ENCODE measurements at regions not wholly inside any gene's neighbourhood (a gene's known extent, or its start where the extent isn't known, plus 50 kb on each side); places are given as distances from the start of the nearest gene placed in this dataset.

DNA sequence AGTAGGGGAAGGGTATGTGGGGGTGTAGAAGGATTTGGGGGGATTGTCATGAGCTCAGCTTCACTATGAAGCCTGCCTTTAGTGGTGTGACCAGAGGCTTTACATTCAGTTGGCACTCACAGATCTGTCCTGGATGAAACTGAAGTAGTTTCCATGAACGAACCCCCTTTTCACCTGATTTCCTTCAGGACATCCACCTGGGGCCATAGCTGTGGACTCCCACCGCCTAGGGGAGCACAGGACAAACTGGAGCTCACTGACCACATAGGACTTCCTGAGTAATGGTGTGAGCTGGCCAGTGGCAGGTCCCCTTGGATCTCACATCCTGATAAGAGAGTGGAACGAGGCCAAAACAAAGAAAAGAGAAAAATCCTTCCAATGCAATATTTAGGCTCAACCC lies 54.1 kb downstream of the MRPL57 start:
- no peak for DNase-seq
- WGBS (ENCODE audit: low lambda C conversion rate) = 34% methylated on average over 3 of the region's 3 CpGs
- CTCF ChIA-PET = interaction anchor here (1.2 to 1.3 kb wide), 2 partner anchors 49 to 54 kb away, joined by 4 read pairs; partner anchors contain the start of genes MRPL57 and SKA3
- no peaks in the 10 kb centered on the region for H3K36me3 ChIP-seq (replicated peaks in 1 of 2; ENCODE audit: control insufficient read depth in 1 of 2, insufficient read depth in 2 of 2, low read length in 1 of 2)
- peaks cover 5 to 11% of the 10 kb centered on the region in 2 experiments; a peak in 3 of 4 replicates for H3K4me1 ChIP-seq (ENCODE audit: control insufficient read depth in 1 of 2, insufficient read depth in 2 of 2, low read depth in 1 of 2, low read length in 1 of 2)
- H2AFZ ChIP-seq (ENCODE audit: low read depth) = no peak overlapping the region
- no peaks in the 10 kb centered on the region; the same call in 1 of the 2 replicates for H3K27me3 ChIP-seq (ENCODE audit: insufficient read depth)
- no peaks in the 10 kb centered on the region for H3K9me2 ChIP-seq
- H3F3A ChIP-seq (replicated peaks; ENCODE audit: insufficient read depth) = no peaks in the 10 kb centered on the region
- H3K9me3 ChIP-seq = no peaks in the 10 kb centered on the region
- H3K27ac ChIP-seq (ENCODE audit: low read depth in 2 of 2, low read length in 1 of 2) = no peak overlapping the region
- no peaks in the 10 kb centered on the region for H4K20me1 ChIP-seq (ENCODE audit: insufficient read depth)
- POLR2A ChIA-PET = interaction anchor here (1.2 kb wide), 1 partner anchor 26 kb away, joined by 3 read pairs; no protein-coding TSS in a partner anchor
- no peak overlapping the region for H3K4me2 ChIP-seq
- TF ChIP-seq TEAD4 (IDR thresholded peaks at IDR 0.05; ENCODE audit: borderline replicate concordance, insufficient read depth) (no peak), FOSL2 (IDR thresholded peaks at IDR 0.05; ENCODE audit: borderline replicate concordance, low read depth) (no peak), FOXJ3 (CRISPR knock-in tag; IDR thresholded peaks at IDR 0.05) (no peak), SMC3 (IDR thresholded peaks at IDR 0.05; ENCODE audit: low read depth, low read length) (no peak), NRF1 (IDR thresholded peaks at IDR 0.05; ENCODE audit: low read depth, low read length) (no peak), GABPA (IDR thresholded peaks at IDR 0.05; ENCODE audit: low read depth) (no peak), USF2 (IDR thresholded peaks at IDR 0.05; ENCODE audit: borderline replicate concordance, low read depth, low read length) (no peak), POLR2AphosphoS5 (IDR thresholded peaks at IDR 0.05; ENCODE audit: low read depth, low read length) (no peak), FOXM1 (IDR thresholded peaks at IDR 0.05; ENCODE audit: low read depth) (no peak), MEF2A (IDR thresholded peaks at IDR 0.05; ENCODE audit: borderline replicate concordance, low read depth) (no peak), RFX5 (IDR thresholded peaks at IDR 0.05; ENCODE audit: low read length) (no peak), PBX3 (IDR thresholded peaks at IDR 0.05) (no peak), MAX (IDR thresholded peaks at IDR 0.05; ENCODE audit: low read depth) (no peak), REST (IDR thresholded peaks at IDR 0.05; ENCODE audit: low read depth, low read length) (no peak), EP300 (IDR thresholded peaks at IDR 0.05; ENCODE audit: borderline replicate concordance in 1 of 2, low read depth in 1 of 2, low read length in 1 of 2) (no peak), SIN3A (IDR thresholded peaks at IDR 0.05; ENCODE audit: borderline replicate concordance, low read depth, low read length) (no peak), TCF12 (IDR thresholded peaks at IDR 0.05) (no peak), CHD2 (IDR thresholded peaks at IDR 0.05; ENCODE audit: low read length, partially characterized antibody) (no peak), ELF1 (IDR thresholded peaks at IDR 0.05) (no peak)
- TF ChIP-seq, protein P1, sequence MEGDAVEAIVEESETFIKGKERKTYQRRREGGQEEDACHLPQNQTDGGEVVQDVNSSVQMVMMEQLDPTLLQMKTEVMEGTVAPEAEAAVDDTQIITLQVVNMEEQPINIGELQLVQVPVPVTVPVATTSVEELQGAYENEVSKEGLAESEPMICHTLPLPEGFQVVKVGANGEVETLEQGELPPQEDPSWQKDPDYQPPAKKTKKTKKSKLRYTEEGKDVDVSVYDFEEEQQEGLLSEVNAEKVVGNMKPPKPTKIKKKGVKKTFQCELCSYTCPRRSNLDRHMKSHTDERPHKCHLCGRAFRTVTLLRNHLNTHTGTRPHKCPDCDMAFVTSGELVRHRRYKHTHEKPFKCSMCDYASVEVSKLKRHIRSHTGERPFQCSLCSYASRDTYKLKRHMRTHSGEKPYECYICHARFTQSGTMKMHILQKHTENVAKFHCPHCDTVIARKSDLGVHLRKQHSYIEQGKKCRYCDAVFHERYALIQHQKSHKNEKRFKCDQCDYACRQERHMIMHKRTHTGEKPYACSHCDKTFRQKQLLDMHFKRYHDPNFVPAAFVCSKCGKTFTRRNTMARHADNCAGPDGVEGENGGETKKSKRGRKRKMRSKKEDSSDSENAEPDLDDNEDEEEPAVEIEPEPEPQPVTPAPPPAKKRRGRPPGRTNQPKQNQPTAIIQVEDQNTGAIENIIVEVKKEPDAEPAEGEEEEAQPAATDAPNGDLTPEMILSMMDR (IDR thresholded peaks at IDR 0.05) = no peak
- H3K4me3 ChIP-seq (ENCODE audit: low read depth in 2 of 2, low read length in 1 of 2) = no peak overlapping the region
- H3K79me2 ChIP-seq (ENCODE audit: insufficient read depth) = no peaks in the 10 kb centered on the region
- no peak overlapping the region for H3K9ac ChIP-seq

Measured in SK-N-SH (cell line).